ENCODE measurements at regions not wholly inside any gene's neighbourhood (a gene's known extent, or its start where the extent isn't known, plus 50 kb on each side); places are given as distances from the start of the nearest gene placed in this dataset.
"Not testable (repeated sequence)": the region's sequence is repeated elsewhere in the genome, so short reads cannot be mapped to it uniquely, and the experiment has no call there.

- Histone ChIP-seq H3K27me3 (replicated peaks; ENCODE audit: insufficient read depth) (no peaks in the 10 kb centered on the region), H3K9me3 (no peaks in the 10 kb centered on the region), H3K27ac (no peak overlapping the region), H3K4me3 (no peak overlapping the region), H3K36me3 (no peaks in the 10 kb centered on the region), H3K4me1 (ENCODE audit: control insufficient read depth in 1 of 2, low read depth in 2 of 2) (peaks cover 1 to 20% of the 10 kb centered on the region in 2 donors)
- no peak for TF ChIP-seq CTCF (IDR thresholded peaks at IDR 0.05)
- no peak for DNase-seq (ENCODE audit: low spot score)
- no peak for ATAC-seq (ENCODE audit: insufficient number of reproducible peaks, low FRiP score, low read depth)
Measured at GRCh38 chr1:228943436-228943835, 208.2 kb downstream of the RHOU start.

GRCh38 chr1:228944296-228944695, 209.0 kb downstream of the RHOU start:
- H3K27me3 ChIP-seq (replicated peaks; ENCODE audit: insufficient read depth) = no peaks in the 10 kb centered on the region
- ATAC-seq (ENCODE audit: insufficient number of reproducible peaks, low FRiP score, low read depth) (no peak), DNase-seq (ENCODE audit: low spot score) (no peak)
- H3K9me3 ChIP-seq = no peaks in the 10 kb centered on the region
- no peak overlapping the region for H3K4me3 ChIP-seq
- no peaks in the 10 kb centered on the region for H3K36me3 ChIP-seq
- H3K4me1 ChIP-seq (ENCODE audit: control insufficient read depth in 1 of 2, low read depth in 2 of 2) = peaks cover 0 to 12% of the 10 kb centered on the region in 2 donors
- H3K27ac ChIP-seq = no peak overlapping the region
- TF ChIP-seq CTCF (IDR thresholded peaks at IDR 0.05) = no peak

- Histone ChIP-seq H3K27ac (no peak overlapping the region), H3K27me3 (replicated peaks; ENCODE audit: insufficient read depth) (no peaks in the 10 kb centered on the region), H3K36me3 (no peaks in the 10 kb centered on the region), H3K9me3 (no peaks in the 10 kb centered on the region), H3K4me1 (ENCODE audit: control insufficient read depth in 1 of 2, low read depth in 2 of 2) (peaks cover 0 to 10% of the 10 kb centered on the region in 2 donors), H3K4me3 (no peak overlapping the region)
- DNase-seq (ENCODE audit: low spot score) (no peak), ATAC-seq (ENCODE audit: insufficient number of reproducible peaks, low FRiP score, low read depth) (no peak)
- no peak for TF ChIP-seq CTCF (IDR thresholded peaks at IDR 0.05)
Measured at GRCh38 chr1:228944935-228945371, 209.7 kb downstream of the RHOU start.

- no peak overlapping the region for H3K27ac ChIP-seq
- TF ChIP-seq CTCF (IDR thresholded peaks at IDR 0.05) = no peak
- H3K4me1 ChIP-seq (ENCODE audit: control insufficient read depth in 1 of 2, low read depth in 2 of 2) = peaks cover 0 to 10% of the 10 kb centered on the region in 2 donors
- no peaks in the 10 kb centered on the region for H3K9me3 ChIP-seq
- ATAC-seq (ENCODE audit: insufficient number of reproducible peaks, low FRiP score, low read depth) (no peak), DNase-seq (ENCODE audit: low spot score) (no peak)
- no peaks in the 10 kb centered on the region for H3K36me3 ChIP-seq
- no peak overlapping the region for H3K4me3 ChIP-seq
- no peaks in the 10 kb centered on the region for H3K27me3 ChIP-seq (replicated peaks; ENCODE audit: insufficient read depth)
Measured at GRCh38 chr1:228945885-228946284, 210.6 kb downstream of the RHOU start.

- not testable (repeated sequence) for DNase-seq (ENCODE audit: low spot score); H3K27ac ChIP-seq; H3K4me3 ChIP-seq
Measured at GRCh38 chr1:228949617-228950016, 214.3 kb downstream of the RHOU start.

GRCh38 chr1:228953207-228953606, 217.9 kb downstream of the RHOU start:
- TF ChIP-seq CTCF (IDR thresholded peaks at IDR 0.05) = no peak

More at GRCh38 chr1:228949617-228950016, 214.3 kb downstream of the RHOU start:
- H3K27me3 ChIP-seq (replicated peaks; ENCODE audit: insufficient read depth); H3K36me3 ChIP-seq; H3K4me1 ChIP-seq (ENCODE audit: control insufficient read depth in 1 of 2, low read depth in 2 of 2); H3K9me3 ChIP-seq; ATAC-seq (ENCODE audit: insufficient number of reproducible peaks, low FRiP score, low read depth): not testable (repeated sequence)

GRCh38 chr1:228953808-228954207, 218.5 kb downstream of the RHOU start:
- not testable (repeated sequence) for H3K27me3 ChIP-seq (replicated peaks; ENCODE audit: insufficient read depth); H3K4me1 ChIP-seq (ENCODE audit: control insufficient read depth in 1 of 2, low read depth in 2 of 2); H3K27ac ChIP-seq; H3K9me3 ChIP-seq; DNase-seq (ENCODE audit: low spot score); ATAC-seq (ENCODE audit: insufficient number of reproducible peaks, low FRiP score, low read depth); H3K36me3 ChIP-seq; H3K4me3 ChIP-seq

More at GRCh38 chr1:228953207-228953606, 217.9 kb downstream of the RHOU start:
- H3K9me3 ChIP-seq = no peaks in the 10 kb centered on the region
- no peak for ATAC-seq (ENCODE audit: insufficient number of reproducible peaks, low FRiP score, low read depth)
- no peak overlapping the region for H3K27ac ChIP-seq
- H3K27me3 ChIP-seq (replicated peaks; ENCODE audit: insufficient read depth) = no peaks in the 10 kb centered on the region
- no peaks in the 10 kb centered on the region for H3K36me3 ChIP-seq
- no peak overlapping the region for H3K4me3 ChIP-seq
- H3K4me1 ChIP-seq (ENCODE audit: control insufficient read depth in 1 of 2, low read depth in 2 of 2) = no peaks in the 10 kb centered on the region
- DNase-seq (ENCODE audit: low spot score) = no peak

Data from thoracic aorta (tissue), 2 donors.